HEK293T (cell line): ENCODE measurements at regions not wholly inside any gene's neighbourhood (a gene's known extent, or its start where the extent isn't known, plus 50 kb on each side); places are given as distances from the start of the nearest gene placed in this dataset.

Source experiments
- ARNT ChIP-seq: fragments of 450-650 bp; IDR thresholded peaks from 2 replicates; pipeline ENCODE4 v1.6.1; 2017; ENCODE audit warnings: mild to moderate bottlenecking
- BHLHE40 ChIP-seq: fragments of 450-650 bp; IDR thresholded peaks from 2 replicates; pipeline ENCODE4 v1.6.1; 2016; ENCODE audit warnings: mild to moderate bottlenecking, moderate library complexity, borderline replicate concordance
- CTBP1 ChIP-seq: fragments of 450-650 bp; IDR thresholded peaks from 2 replicates; pipeline ENCODE4 v1.6.1; 2016; ENCODE audit warnings: borderline replicate concordance
- ELF4 ChIP-seq: fragments of 450-650 bp; IDR thresholded peaks from 2 replicates; pipeline ENCODE4 v1.6.1; 2017; ENCODE audit warnings: antibody characterized with exemption
- FOXA1 ChIP-seq: fragments of 450-650 bp; IDR thresholded peaks from 2 replicates; pipeline ENCODE4 v1.6.1; 2016; ENCODE audit warnings: mild to moderate bottlenecking
- FOXK2 ChIP-seq: fragments of 450-650 bp; IDR thresholded peaks from 2 replicates; pipeline ENCODE4 v1.6.1; 2016; ENCODE audit warnings: mild to moderate bottlenecking
- FOXM1 ChIP-seq: fragments of 450-650 bp; IDR thresholded peaks from 2 replicates; pipeline ENCODE4 v1.6.1; 2017; ENCODE audit warnings: mild to moderate bottlenecking, borderline replicate concordance
- NFRKB ChIP-seq: fragments of 450-650 bp; IDR thresholded peaks from 2 replicates; pipeline ENCODE4 v1.6.1; 2016; ENCODE audit warnings: mild to moderate bottlenecking, moderate library complexity
- SP1 ChIP-seq: fragments of 450-650 bp; IDR thresholded peaks from 2 replicates; pipeline ENCODE4 v1.6.1; 2017
- SUZ12 ChIP-seq: fragments of 450-650 bp; IDR thresholded peaks from 2 replicates; pipeline ENCODE4 v1.6.1; 2016; ENCODE audit warnings: mild to moderate bottlenecking
- TARDBP ChIP-seq: fragments of 450-650 bp; IDR thresholded peaks from 2 replicates; pipeline ENCODE4 v1.6.1; 2016
- ZNF384 ChIP-seq: fragments of 450-650 bp; IDR thresholded peaks from 2 replicates; pipeline ENCODE4 v1.6.1; 2016
- TF ChIP-seq, protein P1 (sequence below): fragments of 450-650 bp; IDR thresholded peaks from 2 replicates; pipeline ENCODE4 v1.6.1; 2016

DNA sequence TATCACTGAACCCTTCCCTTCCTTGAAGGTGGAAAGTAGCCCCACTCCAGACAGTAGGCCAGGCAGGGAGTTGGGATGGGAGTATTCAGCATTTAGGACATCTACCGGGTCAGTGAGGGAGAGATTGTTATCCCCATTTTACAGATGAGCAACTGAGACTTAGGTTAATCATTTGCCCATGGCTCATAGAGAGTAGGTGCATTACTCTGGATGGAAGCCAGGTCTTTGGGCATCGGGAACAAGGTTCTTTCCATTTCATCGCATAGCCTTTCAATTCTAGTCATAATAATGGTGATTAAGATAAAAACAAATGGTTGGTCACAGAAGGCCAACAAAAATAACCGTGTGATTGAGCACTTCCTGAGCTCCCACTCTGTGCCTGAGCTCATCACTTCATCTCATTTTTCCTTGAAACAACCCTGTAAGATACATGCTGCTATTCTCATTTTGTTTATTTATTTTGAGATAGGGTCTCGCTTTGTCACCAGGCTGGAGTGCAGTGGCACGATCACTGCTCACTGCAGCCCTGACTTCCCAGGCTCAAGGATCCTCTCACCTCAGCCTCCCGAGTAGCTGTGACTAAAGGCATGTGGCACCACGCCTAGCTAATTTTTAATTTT lies 64.8 kb downstream of the NAV1 start:
- TF ChIP-seq, protein P1, sequence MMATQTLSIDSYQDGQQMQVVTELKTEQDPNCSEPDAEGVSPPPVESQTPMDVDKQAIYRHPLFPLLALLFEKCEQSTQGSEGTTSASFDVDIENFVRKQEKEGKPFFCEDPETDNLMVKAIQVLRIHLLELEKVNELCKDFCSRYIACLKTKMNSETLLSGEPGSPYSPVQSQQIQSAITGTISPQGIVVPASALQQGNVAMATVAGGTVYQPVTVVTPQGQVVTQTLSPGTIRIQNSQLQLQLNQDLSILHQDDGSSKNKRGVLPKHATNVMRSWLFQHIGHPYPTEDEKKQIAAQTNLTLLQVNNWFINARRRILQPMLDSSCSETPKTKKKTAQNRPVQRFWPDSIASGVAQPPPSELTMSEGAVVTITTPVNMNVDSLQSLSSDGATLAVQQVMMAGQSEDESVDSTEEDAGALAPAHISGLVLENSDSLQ, result no peak
- TF ChIP-seq SUZ12 (no peak), TARDBP (no peak), SP1 (no peak), FOXA1 (no peak), NFRKB (no peak), BHLHE40 (no peak), FOXM1 (no peak), FOXK2 (no peak), ARNT (no peak), ELF4 (no peak), ZNF384 (no peak), CTBP1 (no peak)
